ENCODE measurements at regions not wholly inside any gene's neighbourhood (a gene's known extent, or its start where the extent isn't known, plus 50 kb on each side); places are given as distances from the start of the nearest gene placed in this dataset.

DNA sequence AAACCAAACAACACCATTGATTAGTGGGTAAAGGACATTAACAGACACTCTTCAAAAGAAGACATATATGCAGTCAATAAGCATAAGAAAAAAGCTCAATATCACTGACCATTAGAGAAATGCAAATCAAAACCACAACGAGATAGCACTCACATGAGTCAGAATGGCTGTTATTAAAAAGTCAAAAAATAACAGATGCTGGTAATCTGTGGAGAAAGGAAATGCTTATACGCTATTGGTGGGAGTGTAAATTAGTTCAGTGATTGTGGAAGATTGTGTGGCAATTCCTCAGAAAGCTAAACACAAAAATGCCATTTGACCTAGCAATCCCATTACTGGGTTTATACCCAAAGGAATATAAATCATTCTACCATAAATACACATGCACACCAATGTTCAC is 182.6 kb downstream of the TRPC6 start:
- DNase-seq = no peak

DNA sequence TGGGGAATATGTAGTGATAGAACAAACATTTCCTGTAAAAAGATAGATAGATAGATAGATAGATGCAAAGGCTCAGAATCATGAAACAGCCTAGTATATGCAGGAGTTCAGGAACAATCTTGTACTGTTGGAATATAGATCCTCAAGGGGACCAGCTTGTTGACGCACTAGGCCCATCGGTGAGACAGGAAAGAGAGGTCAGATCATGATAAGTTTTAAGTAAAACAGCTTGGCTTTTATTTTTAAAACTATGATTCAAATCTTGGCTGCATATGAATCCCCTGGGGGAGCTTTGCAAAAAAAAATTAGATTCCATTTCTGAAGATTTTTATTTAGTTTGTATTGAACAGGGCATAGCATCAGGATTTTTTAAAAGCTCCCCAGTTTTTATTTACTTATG is 185.8 kb downstream of the TRPC6 start:
- DNase-seq = no peak

DNA sequence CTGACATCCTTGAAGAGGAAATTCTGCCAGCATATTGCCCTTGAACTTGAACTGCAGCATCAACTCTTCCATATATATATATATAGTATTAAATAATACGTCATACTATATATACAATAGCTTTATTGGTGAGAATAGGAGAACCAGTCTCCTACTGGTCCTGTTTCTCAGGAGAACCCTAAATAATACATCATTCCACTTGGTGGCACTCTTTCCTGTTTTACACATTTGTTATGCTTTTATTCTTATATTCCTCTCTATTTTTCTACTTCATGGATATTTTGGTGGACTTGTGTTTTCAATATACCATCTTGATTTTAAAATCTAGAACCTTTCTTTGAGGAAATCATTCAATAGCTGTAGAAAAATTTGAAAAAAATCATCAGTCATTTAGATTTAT is 193.3 kb downstream of the TRPC6 start:
- DNase-seq = no peak

DNA sequence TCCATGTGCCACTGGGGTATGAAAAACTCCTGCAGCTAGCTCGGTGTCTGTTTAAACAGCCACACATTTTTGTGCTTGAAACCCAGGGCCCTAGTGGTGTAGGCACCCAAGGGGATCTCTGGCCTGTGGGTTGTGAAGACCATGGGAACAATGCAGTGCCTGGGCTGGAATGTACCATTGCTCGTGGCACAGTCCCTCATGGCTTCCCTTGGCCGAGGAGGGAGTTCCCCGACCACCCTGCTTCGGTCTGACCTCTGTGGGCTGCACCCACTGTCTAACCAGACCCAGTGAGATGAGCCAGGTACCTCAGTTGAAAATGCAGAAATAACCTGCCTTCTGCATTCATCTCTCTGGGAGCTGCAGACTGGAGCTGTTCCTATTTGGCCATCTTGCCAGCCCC is 214.0 kb downstream of the TRPC6 start:
- no peak for DNase-seq

- no peak for DNase-seq
Observed at GRCh38 chr11:101363706-101364275, 220.0 kb downstream of the TRPC6 start.

GRCh38 chr11:101362643-101363042 is 221.2 kb downstream of the TRPC6 start:
- no peak for DNase-seq

GRCh38 chr11:101357771-101358170 is 226.0 kb downstream of the TRPC6 start:
- DNase-seq = no peak

DNA sequence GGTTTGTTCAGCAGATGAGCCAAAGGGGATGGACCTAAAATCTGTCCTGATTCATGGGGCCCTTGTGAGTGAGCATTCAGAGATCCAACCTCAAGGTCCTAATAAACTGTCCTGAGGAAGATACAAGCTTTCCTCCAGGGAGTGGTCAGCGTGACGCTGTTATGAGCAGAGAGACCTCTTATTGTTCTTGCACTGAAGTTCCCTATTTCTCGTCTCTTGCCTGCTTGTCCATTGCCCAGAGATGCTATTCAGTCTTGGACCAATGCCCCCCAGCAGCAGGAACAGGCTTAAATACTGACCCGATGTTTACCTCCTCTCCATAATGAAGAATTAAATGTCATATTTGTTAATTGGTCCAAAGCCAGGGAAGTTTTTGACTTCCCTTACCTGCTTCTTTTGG is 225.2 kb upstream of the PGR start:
- DNase-seq = no peak

- DNase-seq = no peak
Observed at GRCh38 chr11:101348786-101349185, 219.2 kb upstream of the PGR start.

GRCh38 chr11:101346591-101346990 is 217.0 kb upstream of the PGR start:
- no peak for DNase-seq

- no peak for DNase-seq
Observed at GRCh38 chr11:101345891-101346290, 216.3 kb upstream of the PGR start.

DNA sequence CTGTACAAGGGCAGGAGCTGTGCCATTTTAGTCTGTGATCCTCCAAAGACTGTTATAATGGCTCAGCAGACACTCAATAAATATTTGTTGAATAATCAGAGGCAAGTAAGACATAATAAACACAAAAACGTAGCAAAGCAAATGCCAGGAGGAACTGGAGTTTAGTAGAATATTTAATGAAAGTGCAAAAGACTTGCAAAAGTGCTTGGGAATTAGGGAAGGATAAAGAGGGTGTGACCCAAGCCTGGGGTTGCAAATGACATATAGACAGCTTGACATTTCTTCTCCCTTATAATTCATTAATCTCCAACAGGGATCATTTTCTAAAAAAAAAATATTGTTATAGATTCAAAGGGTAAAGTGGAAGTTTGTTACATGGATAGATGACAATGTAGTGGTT is 212.7 kb upstream of the PGR start:
- no peak for DNase-seq

GRCh38 chr11:101341578-101341977 is 212.0 kb upstream of the PGR start:
- no peak for DNase-seq

DNA sequence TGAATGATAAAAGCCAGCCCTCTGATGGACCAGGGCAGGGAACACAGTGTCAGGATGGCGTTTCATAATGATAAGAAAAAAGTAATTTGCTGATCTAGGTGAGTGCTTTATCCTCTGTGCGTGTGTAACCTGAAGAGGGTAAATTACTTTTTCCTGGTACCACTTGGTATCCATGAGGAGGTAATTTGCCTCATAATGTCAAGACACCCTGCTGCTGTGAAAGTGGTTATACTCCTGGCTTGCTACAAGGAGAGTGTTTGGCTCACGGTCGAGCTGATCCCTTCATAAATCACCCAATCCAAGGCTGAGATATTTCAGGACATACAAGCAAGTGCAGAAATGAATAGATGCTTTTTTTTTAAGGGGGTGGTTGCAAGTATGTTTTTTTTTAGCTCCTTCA is 207.2 kb upstream of the PGR start:
- DNase-seq = peak; percentile 73

GRCh38 chr11:101336155-101336554 is 206.5 kb upstream of the PGR start:
- DNase-seq = peak; percentile 34

DNA sequence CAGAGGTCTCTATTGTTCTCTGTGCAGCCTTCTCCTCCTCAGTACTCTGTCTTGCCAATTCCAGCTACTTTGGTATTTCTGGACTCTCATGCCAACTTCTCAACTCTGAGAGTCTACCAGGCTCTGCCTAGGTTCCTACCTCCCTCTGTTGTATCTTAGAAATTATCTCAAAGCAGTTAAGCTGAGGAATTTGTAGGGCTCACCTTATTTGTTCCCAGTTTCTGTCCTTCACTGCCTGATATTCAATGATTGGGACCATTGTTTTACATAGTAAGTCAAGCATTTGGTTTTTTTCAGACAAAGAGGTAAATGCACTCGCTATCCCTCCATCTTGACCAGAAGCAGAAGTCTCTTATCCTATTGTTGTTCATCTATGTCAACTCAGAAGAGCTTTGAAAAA is 205.0 kb upstream of the PGR start:
- no peak for DNase-seq

GRCh38 chr11:101331411-101331810 is 201.8 kb upstream of the PGR start:
- DNase-seq = no peak

DNA sequence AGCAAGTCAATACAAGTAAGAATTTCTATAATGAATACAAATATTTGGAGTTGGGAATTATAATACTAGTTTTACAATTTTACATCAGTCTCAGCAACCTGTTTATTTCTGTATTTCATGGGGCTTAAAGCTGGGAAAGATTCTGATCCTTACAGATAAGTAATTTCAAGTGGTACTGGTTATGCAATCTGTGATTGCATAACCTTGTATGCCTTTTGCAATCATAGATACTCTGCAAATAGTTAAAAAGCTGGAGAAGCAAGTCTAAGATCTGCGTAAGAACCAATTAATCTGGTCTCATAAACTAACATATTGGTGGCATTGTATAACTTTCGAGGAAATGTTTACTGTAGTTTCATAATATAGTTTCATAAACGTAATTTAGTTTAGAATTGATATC is 198.3 kb upstream of the PGR start:
- no peak for DNase-seq

DNA sequence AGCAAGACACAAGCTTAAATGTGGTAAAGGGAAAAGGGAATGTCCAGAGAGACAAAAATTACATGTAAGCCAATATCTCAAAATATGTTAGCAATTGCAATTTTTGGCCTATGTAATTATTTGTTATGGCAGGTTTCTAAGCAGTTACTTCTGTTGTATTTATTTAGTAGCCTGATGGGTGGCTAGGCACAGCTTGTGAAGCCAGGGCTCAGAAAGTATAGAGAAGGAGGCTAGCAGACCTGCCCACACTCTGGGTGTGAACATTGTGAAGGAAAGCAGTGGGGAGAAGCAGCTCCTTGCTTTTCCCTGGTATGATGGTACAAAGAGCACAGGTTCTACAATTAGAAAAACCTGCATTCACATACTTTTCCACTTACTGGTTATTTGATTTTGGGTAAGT is 196.5 kb upstream of the PGR start:
- DNase-seq = no peak

DNA sequence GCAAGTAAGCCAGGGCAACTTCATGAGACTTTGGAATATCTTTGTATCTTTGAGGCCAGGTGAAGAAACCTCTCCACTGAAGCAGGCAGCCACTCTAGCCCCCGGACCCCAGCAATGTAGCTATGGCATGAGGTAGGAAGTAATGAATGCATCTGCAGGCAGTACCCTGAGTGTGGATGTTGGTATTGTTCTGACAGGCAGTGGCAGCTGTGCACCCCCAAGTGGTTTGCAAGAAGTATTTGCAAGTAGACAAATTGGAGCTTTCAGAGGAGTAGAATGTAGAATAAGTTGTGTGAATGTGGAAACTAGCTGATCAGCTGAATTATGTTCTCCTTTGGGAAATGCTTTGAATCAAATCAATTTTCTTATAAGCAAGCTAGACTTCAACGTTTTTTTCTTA is 194.4 kb upstream of the PGR start:
- no peak for DNase-seq

- no peak for DNase-seq
Observed at GRCh38 chr11:101321222-101321621, 191.6 kb upstream of the PGR start.

DNA sequence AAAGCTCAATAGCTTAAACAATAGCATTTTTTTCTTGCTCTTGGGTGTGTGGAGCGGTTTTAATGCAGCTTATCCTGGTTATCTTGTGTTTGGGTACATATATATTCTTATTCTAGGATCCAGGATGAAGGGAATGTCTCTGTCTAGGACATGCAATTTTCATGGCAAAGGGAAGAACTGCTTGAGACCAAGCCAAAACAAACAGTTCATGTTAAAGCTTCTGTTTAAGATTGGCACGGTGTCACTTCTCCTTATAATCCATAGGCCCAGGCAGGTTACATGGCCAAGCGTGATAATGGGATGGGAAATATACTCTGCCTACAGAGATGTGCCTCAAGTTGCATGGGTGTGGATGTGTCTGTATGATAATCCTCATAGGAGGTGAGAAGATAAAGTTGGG is 177.1 kb upstream of the PGR start:
- no peak for DNase-seq

- no peak for DNase-seq
Observed at GRCh38 chr11:101305496-101305895, 175.9 kb upstream of the PGR start.

DNA sequence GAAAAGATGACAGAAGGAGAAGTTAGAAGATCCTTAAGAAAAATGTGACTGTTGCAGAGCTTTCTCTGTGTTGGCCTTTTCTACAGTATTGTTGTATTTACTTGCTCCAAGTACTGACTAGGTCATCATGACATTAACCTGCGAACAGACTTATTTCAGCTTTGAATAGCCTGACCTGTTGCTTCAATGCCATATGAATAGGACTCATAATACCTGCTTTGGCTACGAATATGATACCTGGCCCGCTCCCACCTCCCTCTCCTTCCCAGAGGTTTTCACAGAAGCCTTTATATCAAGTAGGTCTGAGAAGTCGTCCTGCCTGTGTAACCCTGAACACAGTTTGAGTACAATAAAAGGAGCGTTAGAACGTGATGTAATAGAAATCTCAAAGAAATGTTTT is 169.6 kb upstream of the PGR start:
- no peak for DNase-seq

GRCh38 chr11:101296896-101297295 is 167.3 kb upstream of the PGR start:
- DNase-seq = no peak

GRCh38 chr11:101292661-101293240 is 163.1 kb upstream of the PGR start:
- no peak for DNase-seq
